HCT116 (cell line): ENCODE measurements at regions not wholly inside any gene's neighbourhood (a gene's known extent, or its start where the extent isn't known, plus 50 kb on each side); places are given as distances from the start of the nearest gene placed in this dataset.

Experiments used
- ATAC-seq: fragments of 200-7000 bp; cut with Tn5 transposase; 2 replicates; pipeline ENCODE4 v1.9.1; 2020; ENCODE audit warnings: mild to moderate bottlenecking, moderate library complexity
- BruUV-seq: library from RNA; stranded (reverse); fragments of 400-500 nt; replicated peaks from 2 replicates; lab custom pipeline; 2021; lab: Mats Ljungman, UMichigan
- CTCF ChIA-PET: fragments of 300-600 bp; sonication (Branson Sonifier 250); formaldehyde crosslinking; loops from one replicate; lab custom pipeline; 2021; ENCODE audit warnings: antibody characterized with exemption; lab: Charles Lee
- POLR2A ChIA-PET: fragments of 300-600, 350-600 bp; sonication (Branson Sonifier 250); formaldehyde crosslinking; loops from one replicate; lab custom pipeline; 2021; ENCODE audit warnings: antibody characterized with exemption; lab: Charles Lee
- RAD21 ChIA-PET, 2 experiments: fragments of 300-600 bp; sonication (Branson Sonifier 250); formaldehyde crosslinking; loops; one replicate each; lab custom pipeline; 2023; ENCODE audit warnings: low total read pairs in 2 of 2; ENCODE audit not compliant: uncharacterized antibody in 2 of 2, unreplicated experiment in 2 of 2, low non-redundant PET in 1 of 2; lab: Charles Lee
- DNase-seq: peaks from one replicate; pipeline ENCODE4 v3.0.0-alpha.2; 2010; ENCODE audit warnings: low read depth, low spot score
- H2AFZ ChIP-seq: fragments of 200-600 bp; shearing (Covaris generic), sonication (generic); 2 replicates; pipeline ENCODE4 v1.6.1; 2017; ENCODE audit warnings: low read depth, mixed run types, mixed read lengths, antibody characterized with exemption, low read length; ENCODE audit not compliant: poor library complexity, severe bottlenecking
- H3K27ac ChIP-seq: 2 replicates; pipeline ENCODE4 v1.5.1; 2012; ENCODE audit warnings: low read depth, low read length
- H3K27me3 ChIP-seq: fragments of 200-600 bp; sonication (generic); 2 replicates; pipeline ENCODE4 v1.6.1; 2016; ENCODE audit warnings: mixed run types, low read length, mixed read lengths; ENCODE audit not compliant: insufficient read depth
- H3K36me3 ChIP-seq, 2 experiments: fragments of 200-500 bp in 1 of 2; fragments of 200-600 bp in 1 of 2; sonication (Bioruptor generic) in 1 of 2; sonication (generic) in 1 of 2; 2 replicates each; pipeline versions ENCODE4 v1.5.1 to v1.6.1; 2014 to 2016; ENCODE audit warnings: low read length in 2 of 2, inconsistent platforms in 1 of 2, mixed read lengths in 1 of 2, mixed run types in 1 of 2; ENCODE audit not compliant: insufficient read depth in 2 of 2, control insufficient read depth in 1 of 2
- H3K4me1 ChIP-seq, 2 experiments: fragments of 200-600 bp in 1 of 2; sonication (generic) in 1 of 2; 2 replicates each; pipeline versions ENCODE4 v1.5.1 to v1.6.1; 2012 to 2017; ENCODE audit warnings: low read length in 2 of 2, inconsistent platforms in 1 of 2, mild to moderate bottlenecking in 1 of 2, mixed read lengths in 1 of 2, mixed run types in 1 of 2, moderate library complexity in 1 of 2; ENCODE audit not compliant: insufficient read depth in 2 of 2, control insufficient read depth in 1 of 2
- H3K4me2 ChIP-seq: fragments of 200-600 bp; sonication (generic); 2 replicates; pipeline ENCODE4 v1.6.1; 2017; ENCODE audit warnings: mixed run types, low read length, mixed read lengths
- H3K4me3 ChIP-seq, 2 experiments: fragments of 200-600 bp in 1 of 2; sonication (generic) in 1 of 2; replicated peaks in 1 of 2; 2 replicates each; pipeline ENCODE4 v1.5.1; 2011 to 2016; ENCODE audit warnings: low read length in 2 of 2, control low read depth in 1 of 2, low read depth in 1 of 2, mild to moderate bottlenecking in 1 of 2, mixed read lengths in 1 of 2, mixed run types in 1 of 2
- H3K79me2 ChIP-seq: fragments of 200-600 bp; sonication (generic); 2 replicates; pipeline ENCODE4 v1.6.1; 2017; ENCODE audit warnings: mild to moderate bottlenecking, mixed run types, low read length, moderate library complexity, mixed read lengths; ENCODE audit not compliant: insufficient read depth
- H3K9ac ChIP-seq: fragments of 200-600 bp; sonication (generic); 2 replicates; pipeline ENCODE4 v1.6.1; 2016; ENCODE audit warnings: low read length, mixed read lengths
- H3K9me2 ChIP-seq: fragments of 200-600 bp; sonication (generic), shearing (Covaris generic); 2 replicates; pipeline ENCODE4 v1.6.1; 2017; ENCODE audit warnings: mixed run types, mild to moderate bottlenecking, moderate library complexity; ENCODE audit not compliant: insufficient read depth
- H3K9me3 ChIP-seq, 2 experiments: fragments of 200-500 bp in 1 of 2; fragments of 200-600 bp in 1 of 2; sonication (Bioruptor generic) in 1 of 2; sonication (generic) in 1 of 2; 2 replicates each; pipeline ENCODE4 v1.6.1; 2014 to 2017; ENCODE audit warnings: low read length in 2 of 2, mixed read lengths in 2 of 2, inconsistent platforms in 1 of 2, low read depth in 1 of 2, mild to moderate bottlenecking in 1 of 2, mixed run types in 1 of 2, moderate library complexity in 1 of 2; ENCODE audit not compliant: control insufficient read depth in 1 of 2, insufficient read depth in 1 of 2
- H4K20me1 ChIP-seq: fragments of 200-600 bp; sonication (generic), shearing (Covaris generic); 2 replicates; pipeline ENCODE4 v1.6.1; 2017; ENCODE audit warnings: mixed run types, mild to moderate bottlenecking, moderate library complexity; ENCODE audit not compliant: insufficient read depth
- CTCF ChIP-seq, 3 experiments: fragments of 200-600 bp in 1 of 3; sonication (generic) in 1 of 3; IDR thresholded peaks in 2 of 3; conservative IDR thresholded peaks in 1 of 3; 2 replicates each; pipeline ENCODE4 v1.5.1; 2012 to 2017; ENCODE audit warnings: low read depth in 2 of 3, low read length in 2 of 3, antibody characterized with exemption in 1 of 3, borderline replicate concordance in 1 of 3, control low read depth in 1 of 3, mild to moderate bottlenecking in 1 of 3, mixed read lengths in 1 of 3, mixed run types in 1 of 3, moderate library complexity in 1 of 3; ENCODE audit not compliant: insufficient read depth in 1 of 3
- EZH2 ChIP-seq: fragments of 200-600 bp; sonication (generic); IDR thresholded peaks from 2 replicates; pipeline ENCODE4 v1.6.1; 2017; ENCODE audit warnings: antibody characterized with exemption, mixed run types
- EZH2phosphoT487 ChIP-seq: fragments of 200-600 bp; IDR thresholded peaks from 2 replicates; pipeline ENCODE4 v1.6.1; 2018; ENCODE audit warnings: antibody characterized with exemption, borderline replicate concordance
- JUND ChIP-seq: IDR thresholded peaks from 2 replicates; pipeline ENCODE4 v1.6.1; 2012
- MAX ChIP-seq: IDR thresholded peaks from 2 replicates; pipeline ENCODE4 v1.6.1; 2012
- POLR2A ChIP-seq: IDR thresholded peaks from 2 replicates; pipeline ENCODE4 v1.7.0; 2011; ENCODE audit warnings: borderline replicate concordance; ENCODE audit not compliant: insufficient read depth, insufficient read length; ENCODE audit errors: extremely low read depth
- RAD21 ChIP-seq: IDR thresholded peaks from 2 replicates; pipeline ENCODE4 v1.6.1; 2012; ENCODE audit warnings: low read depth, mild to moderate bottlenecking
- REST ChIP-seq: IDR thresholded peaks from 2 replicates; pipeline ENCODE4 v1.6.1; 2012; ENCODE audit warnings: low read depth
- TCF7L2 ChIP-seq: IDR thresholded peaks from 2 replicates; pipeline ENCODE4 v1.7.0; 2011; ENCODE audit warnings: borderline replicate concordance, inconsistent platforms; ENCODE audit not compliant: insufficient read depth, insufficient read length; ENCODE audit errors: extremely low read depth
- YY1 ChIP-seq: IDR thresholded peaks from 2 replicates; pipeline ENCODE4 v1.6.1; 2011; ENCODE audit warnings: low read length, low read depth, moderate library complexity, mild to moderate bottlenecking; ENCODE audit not compliant: insufficient replicate concordance; ENCODE audit errors: extremely low read depth
- ZBTB33 ChIP-seq: IDR thresholded peaks from 2 replicates; pipeline ENCODE4 v1.6.1; 2011; ENCODE audit warnings: mild to moderate bottlenecking, low read length, moderate library complexity; ENCODE audit not compliant: insufficient replicate concordance; ENCODE audit errors: extremely low read depth
- ZFX ChIP-seq: fragments of 450-650 bp; IDR thresholded peaks from 2 replicates; pipeline ENCODE4 v1.6.1; 2017
- intact Hi-C: fragments of 100-400 bp; cut with micrococcal nuclease; formaldehyde crosslinking; loops from 2 replicates; pipeline ENCODE4 v1.10.0; 2022

GRCh38 chr10:91565226-91565625 is 67.6 kb downstream of the PPP1R3C start:
- Histone ChIP-seq H3K9me2 (no peaks in the 10 kb centered on the region), H3K9me3 (no peaks in the 10 kb centered on the region), H3K4me3 (no peak overlapping the region), H3K79me2 (no peaks in the 10 kb centered on the region), H3K27me3 (no peaks in the 10 kb centered on the region), H3K4me2 (no peak overlapping the region), H4K20me1 (no peaks in the 10 kb centered on the region), H3K4me1 (no peaks in the 10 kb centered on the region), H2AFZ (no peak overlapping the region), H3K9ac (no peak overlapping the region), H3K36me3 (no peaks in the 10 kb centered on the region), H3K27ac (no peak overlapping the region)
- CTCF ChIA-PET = interaction anchor here (0.8 kb wide), 1 partner anchor 70 kb away, joined by 3 read pairs; no protein-coding TSS in a partner anchor
- DNase-seq = no peak
- BruUV-seq = no TSS peak
- intact Hi-C loops = no loop called here
- TF ChIP-seq CTCF (IDR thresholded peaks at IDR 0.05 in 2 of 3, conservative IDR thresholded peaks at IDR 0.05 in 1 of 3; ENCODE audit: borderline replicate concordance in 1 of 3, insufficient read depth in 1 of 3, low read depth in 2 of 3, low read length in 2 of 3) = no peak
- no peak for TF ChIP-seq TCF7L2
- no peak for TF ChIP-seq EZH2phosphoT487
- POLR2A ChIA-PET = no interaction called here
- ATAC-seq = no peak
- RAD21 ChIA-PET = no interaction called here

- no TSS peak for BruUV-seq
- ATAC-seq = no peak
- POLR2A ChIA-PET = no interaction called here
- Histone ChIP-seq H3K4me2 (no peak overlapping the region), H3K9ac (no peak overlapping the region), H3K9me3 (no peaks in the 10 kb centered on the region), H3K36me3 (no peaks in the 10 kb centered on the region), H2AFZ (no peak overlapping the region), H3K4me3 (no peak overlapping the region), H4K20me1 (no peaks in the 10 kb centered on the region), H3K27me3 (no peaks in the 10 kb centered on the region), H3K4me1 (no peaks in the 10 kb centered on the region), H3K79me2 (no peaks in the 10 kb centered on the region), H3K27ac (no peak overlapping the region), H3K9me2 (no peaks in the 10 kb centered on the region)
- DNase-seq = no peak
- RAD21 ChIA-PET = no interaction called here
- CTCF ChIA-PET = no interaction called here
- intact Hi-C loops = no loop called here
- no peak for TF ChIP-seq REST
- no peak for TF ChIP-seq RAD21
- TF ChIP-seq MAX = no peak
- TF ChIP-seq ZFX = no peak
- TF ChIP-seq POLR2A = no peak
- no peak for TF ChIP-seq JUND
- no peak for TF ChIP-seq EZH2
- no peak for TF ChIP-seq YY1
- TF ChIP-seq ZBTB33 = no peak
Measured at GRCh38 chr10:91564508-91564907, 68.4 kb downstream of the PPP1R3C start.
